ENCODE measurements at regions not wholly inside any gene's neighbourhood (a gene's known extent, or its start where the extent isn't known, plus 50 kb on each side); places are given as distances from the start of the nearest gene placed in this dataset.
"Not testable (repeated sequence)": the region's sequence is repeated elsewhere in the genome, so short reads cannot be mapped to it uniquely, and the experiment has no call there.

DNA sequence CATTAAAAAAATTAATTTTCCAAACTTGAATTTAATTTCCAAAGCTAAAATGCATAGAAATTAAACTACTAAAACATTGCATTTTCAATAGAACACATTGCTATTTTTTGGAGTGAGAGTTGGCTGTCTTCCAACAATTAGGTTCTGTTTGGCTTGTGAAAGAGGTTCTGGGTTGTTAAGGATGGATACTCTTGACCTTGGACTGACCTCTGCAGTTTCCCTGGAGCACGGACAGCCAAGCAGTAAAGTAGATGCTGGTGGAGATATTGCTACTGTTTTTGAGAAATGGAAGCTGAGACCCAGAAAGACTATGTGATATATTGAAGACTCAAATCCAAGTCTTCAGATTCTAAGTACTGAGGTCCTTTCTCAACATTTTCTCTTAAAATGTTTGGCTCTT is 95.9 kb upstream of the CHD6 start:
- TF ChIP-seq, protein P1, sequence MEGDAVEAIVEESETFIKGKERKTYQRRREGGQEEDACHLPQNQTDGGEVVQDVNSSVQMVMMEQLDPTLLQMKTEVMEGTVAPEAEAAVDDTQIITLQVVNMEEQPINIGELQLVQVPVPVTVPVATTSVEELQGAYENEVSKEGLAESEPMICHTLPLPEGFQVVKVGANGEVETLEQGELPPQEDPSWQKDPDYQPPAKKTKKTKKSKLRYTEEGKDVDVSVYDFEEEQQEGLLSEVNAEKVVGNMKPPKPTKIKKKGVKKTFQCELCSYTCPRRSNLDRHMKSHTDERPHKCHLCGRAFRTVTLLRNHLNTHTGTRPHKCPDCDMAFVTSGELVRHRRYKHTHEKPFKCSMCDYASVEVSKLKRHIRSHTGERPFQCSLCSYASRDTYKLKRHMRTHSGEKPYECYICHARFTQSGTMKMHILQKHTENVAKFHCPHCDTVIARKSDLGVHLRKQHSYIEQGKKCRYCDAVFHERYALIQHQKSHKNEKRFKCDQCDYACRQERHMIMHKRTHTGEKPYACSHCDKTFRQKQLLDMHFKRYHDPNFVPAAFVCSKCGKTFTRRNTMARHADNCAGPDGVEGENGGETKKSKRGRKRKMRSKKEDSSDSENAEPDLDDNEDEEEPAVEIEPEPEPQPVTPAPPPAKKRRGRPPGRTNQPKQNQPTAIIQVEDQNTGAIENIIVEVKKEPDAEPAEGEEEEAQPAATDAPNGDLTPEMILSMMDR (IDR thresholded peaks at IDR 0.05): no peak
- intact Hi-C loops (cut with DNase I): no loop called here
- Histone ChIP-seq H3K27ac (no peak overlapping the region), H3K36me3 (no peaks in the 10 kb centered on the region), H3K27me3 (no peaks in the 10 kb centered on the region), H3K4me3 (no peak overlapping the region), H3K4me1 (no peaks in the 10 kb centered on the region), H3K9me3 (no peaks in the 10 kb centered on the region)
- DNase-seq: no peak
- no peak for ATAC-seq

DNA sequence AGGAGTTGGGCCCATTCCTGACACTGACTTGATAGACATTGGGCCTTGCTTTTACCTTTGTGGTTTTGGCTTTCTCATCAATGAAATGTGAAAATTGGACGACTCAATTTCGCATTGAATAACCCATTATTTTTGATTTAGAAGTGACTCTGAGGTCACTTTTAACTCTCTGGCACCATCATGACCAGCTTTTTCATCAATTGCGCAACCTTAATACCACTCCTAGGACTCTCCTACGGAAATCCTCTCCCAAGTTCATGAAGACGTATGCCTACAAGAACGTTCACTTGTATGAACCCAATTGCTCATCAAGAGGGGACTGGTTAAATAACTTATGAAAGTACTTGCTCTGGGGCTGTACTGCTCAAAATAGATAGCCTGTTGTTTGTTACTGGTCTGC is 86.7 kb upstream of the CHD6 start:
- intact Hi-C loops (cut with DNase I): no loop called here
- ATAC-seq (no peak), DNase-seq (no peak)
- H3K27me3 ChIP-seq: no peaks in the 10 kb centered on the region
- no peaks in the 10 kb centered on the region for H3K4me1 ChIP-seq
- TF ChIP-seq, protein P1 (IDR thresholded peaks at IDR 0.05): no peak
- no peaks in the 10 kb centered on the region for H3K9me3 ChIP-seq
- H3K27ac ChIP-seq: no peak overlapping the region
- no peaks in the 10 kb centered on the region for H3K36me3 ChIP-seq
- no peak overlapping the region for H3K4me3 ChIP-seq

DNA sequence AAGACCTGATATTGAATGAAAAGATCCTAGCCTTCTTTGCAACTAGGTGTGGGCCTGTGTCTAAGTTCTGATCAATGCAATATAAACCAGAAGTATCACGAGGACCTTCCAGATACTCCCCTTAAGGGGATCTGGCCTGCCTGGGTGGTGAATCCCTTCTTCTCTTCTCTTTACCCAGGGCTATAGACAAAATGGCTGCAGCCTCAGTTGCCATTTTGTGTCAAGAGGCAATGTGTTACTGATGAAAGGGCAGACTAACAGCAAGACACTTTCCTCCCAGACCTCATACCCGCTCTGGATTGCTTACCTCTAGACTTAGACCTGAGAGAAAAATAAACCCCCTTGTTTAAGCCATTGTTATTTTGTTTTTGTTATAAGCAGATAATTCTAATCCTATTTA is 84.5 kb upstream of the CHD6 start:
- Histone ChIP-seq H3K36me3 (no peaks in the 10 kb centered on the region), H3K27me3 (no peaks in the 10 kb centered on the region), H3K27ac (no peak overlapping the region), H3K4me1 (no peaks in the 10 kb centered on the region), H3K9me3 (no peaks in the 10 kb centered on the region), H3K4me3 (no peak overlapping the region)
- DNase-seq (no peak), ATAC-seq (no peak)
- TF ChIP-seq, protein P1 (IDR thresholded peaks at IDR 0.05): no peak
- intact Hi-C loops (cut with DNase I): no loop called here

DNA sequence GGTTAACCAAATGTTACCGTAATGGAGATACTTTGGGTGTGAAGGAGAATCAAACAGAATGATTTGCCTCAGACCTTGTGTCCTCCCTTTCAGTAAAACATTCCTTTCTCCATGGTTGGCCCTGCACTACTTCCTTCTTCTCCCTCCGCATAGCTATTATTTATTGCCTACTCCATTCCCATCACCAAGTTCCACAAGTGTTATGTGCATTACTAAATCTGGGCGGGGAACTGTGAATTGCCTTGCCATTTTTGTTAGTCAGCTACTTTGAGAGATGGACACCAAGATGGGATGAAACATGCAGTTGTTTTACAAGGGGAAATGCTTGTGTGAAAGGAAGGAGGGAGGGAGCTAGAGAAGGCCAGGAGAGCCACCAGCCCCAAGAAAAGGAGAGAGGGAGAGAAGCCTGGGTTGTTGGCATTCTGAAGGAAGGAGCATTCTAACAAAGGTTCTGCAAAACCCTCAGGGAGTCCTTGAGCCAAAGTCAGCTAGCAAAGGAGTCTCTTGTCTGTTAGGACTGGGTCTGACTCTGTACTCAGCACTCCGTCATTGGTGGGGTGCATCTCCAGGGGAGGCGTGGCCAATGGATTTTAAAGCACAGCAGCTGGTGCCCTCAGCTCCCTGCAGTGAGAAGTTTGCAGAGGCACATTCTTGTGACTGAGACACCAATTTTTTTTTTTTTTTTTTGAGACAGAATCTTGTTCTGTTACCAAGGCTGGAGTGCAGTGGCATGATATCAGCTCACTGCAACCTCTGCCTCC is 83.6 kb upstream of the CHD6 start:
- ATAC-seq (no peak), DNase-seq (no peak)
- TF ChIP-seq, protein P1 (IDR thresholded peaks at IDR 0.05): no peak
- intact Hi-C loops (cut with DNase I): no loop called here
- Histone ChIP-seq H3K4me1 (no peaks in the 10 kb centered on the region), H3K27me3 (no peaks in the 10 kb centered on the region), H3K27ac (no peak overlapping the region), H3K4me3 (no peak overlapping the region), H3K36me3 (no peaks in the 10 kb centered on the region), H3K9me3 (no peaks in the 10 kb centered on the region)

DNA sequence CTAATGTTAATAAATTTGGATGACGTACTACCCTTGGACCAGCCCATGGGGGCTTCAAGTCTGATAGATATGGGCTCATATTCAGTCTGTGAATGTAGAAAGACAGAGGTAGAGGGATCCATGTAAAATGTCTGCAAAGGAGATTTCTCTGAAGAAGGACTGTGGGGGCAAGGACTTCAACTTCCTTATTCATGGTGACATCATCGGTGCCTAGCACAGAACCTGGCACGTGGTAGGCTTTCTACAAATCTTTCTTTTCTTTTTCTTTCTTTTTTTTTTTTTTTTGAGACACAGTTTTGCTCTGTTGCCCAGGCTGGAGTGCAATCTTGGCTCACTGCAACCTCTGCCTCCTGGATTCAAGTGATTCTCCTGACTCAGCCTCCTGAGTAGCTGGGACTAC is 81.5 kb upstream of the CHD6 start:
- intact Hi-C loops (cut with DNase I); ATAC-seq: not testable (repeated sequence)

DNA sequence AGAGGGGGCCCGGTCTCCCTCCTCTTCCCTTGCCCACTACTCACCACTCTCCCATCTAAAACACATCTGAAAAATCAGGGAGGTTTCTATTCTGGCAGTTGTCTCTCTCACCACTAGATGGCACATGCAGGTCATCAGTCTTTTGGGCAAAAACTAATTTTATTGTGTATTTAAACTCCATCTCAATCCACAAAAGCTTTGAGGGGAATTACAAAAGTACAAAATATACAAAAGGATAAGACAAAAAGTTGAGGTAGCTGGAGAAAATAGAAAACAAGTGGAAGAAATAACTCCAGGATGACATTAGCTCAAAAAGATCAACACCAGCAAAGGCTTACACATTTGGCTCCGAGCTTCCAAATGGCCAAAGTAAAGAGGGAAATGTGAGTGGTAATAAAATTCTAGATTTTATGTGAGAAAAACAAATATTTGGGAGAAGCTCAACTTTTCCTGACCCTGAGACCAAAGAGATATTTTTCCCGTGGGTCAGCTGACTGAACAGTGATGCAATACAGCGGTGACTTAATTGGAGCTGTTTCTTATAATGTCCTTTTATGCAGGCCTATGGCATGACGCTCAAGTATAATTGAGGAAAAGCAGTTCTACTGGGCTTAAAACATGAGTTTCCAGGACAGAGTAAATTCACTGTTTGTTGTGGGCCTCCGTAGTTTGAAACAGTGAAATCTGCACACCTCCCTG is 79.8 kb upstream of the CHD6 start:
- TF ChIP-seq, protein P1 (IDR thresholded peaks at IDR 0.05): peak; percentile 80
- DNase-seq: no peak

More for the DNA sequence above, 81.5 kb upstream of the CHD6 start:
- not testable (repeated sequence) for H3K4me3 ChIP-seq, H3K9me3 ChIP-seq, H3K36me3 ChIP-seq, H3K27ac ChIP-seq, H3K4me1 ChIP-seq, DNase-seq, H3K27me3 ChIP-seq

More for the DNA sequence above, 79.8 kb upstream of the CHD6 start:
- H3K4me3 ChIP-seq: no peak overlapping the region
- ATAC-seq: no peak
- intact Hi-C loops (cut with DNase I): no loop called here
- no peaks in the 10 kb centered on the region for H3K9me3 ChIP-seq
- H3K27me3 ChIP-seq: no peaks in the 10 kb centered on the region
- peaks cover 7% of the 10 kb centered on the region for H3K4me1 ChIP-seq
- no peak overlapping the region for H3K27ac ChIP-seq
- H3K36me3 ChIP-seq: no peaks in the 10 kb centered on the region

All from upper lobe of right lung (tissue), 1 donor.